Peyer's patch (tissue), 4 donors: ENCODE measurements at regions not wholly inside any gene's neighbourhood (a gene's known extent, or its start where the extent isn't known, plus 50 kb on each side); places are given as distances from the start of the nearest gene placed in this dataset.

Experiments used
- CTCF ChIP-seq, 6 experiments: fragments of 450-650 bp in 4 of 6; fragments of 200-600 bp in 2 of 6; sonication (generic) in 1 of 6; IDR thresholded peaks; one replicate each; pipeline ENCODE4 v1.5.1; 2017 to 2019; ENCODE audit warnings: antibody characterized with exemption in 6 of 6, mild to moderate bottlenecking in 3 of 6, moderate library complexity in 1 of 6
- POLR2A ChIP-seq, 2 donors: fragments of 450-650 bp; IDR thresholded peaks; one replicate each; pipeline ENCODE4 v1.5.1; 2017; ENCODE audit warnings: antibody characterized with exemption in 2 of 2, mild to moderate bottlenecking in 2 of 2, moderate library complexity in 2 of 2

- no peak for TF ChIP-seq POLR2A (IDR thresholded peaks at IDR 0.05)
- no peak for TF ChIP-seq CTCF (IDR thresholded peaks at IDR 0.05)
Observed at GRCh38 chr9:119758990-119759389, 389.8 kb upstream of the BRINP1 start.
